Body of pancreas (tissue), 4 donors: ENCODE measurements at regions not wholly inside any gene's neighbourhood (a gene's known extent, or its start where the extent isn't known, plus 50 kb on each side); places are given as distances from the start of the nearest gene placed in this dataset.

Source experiments
- ATAC-seq: fragments of 150-250 bp; one replicate; pipeline ENCODE4 v1.9.1; 2016
- DNase-seq, 4 donors: peaks; one replicate each; pipeline ENCODE4 v3.0.0-alpha.2; 2019
- H3K27ac ChIP-seq, 4 donors: fragments of 200-600 bp; sonication (generic); 1 replicate in 3 of 4; 2 replicates in 1 of 4; pipeline versions ENCODE4 v1.5.1 to v1.6.1; 2016 to 2019; ENCODE audit warnings: mild to moderate bottlenecking in 1 of 4, mixed read lengths in 1 of 4, moderate library complexity in 1 of 4
- H3K27me3 ChIP-seq, 2 donors: fragments of 200-600 bp; sonication (generic); one replicate each; pipeline ENCODE4 v1.6.0; 2016; ENCODE audit warnings: mild to moderate bottlenecking in 1 of 2
- H3K36me3 ChIP-seq, 2 donors: fragments of 200-600 bp; sonication (generic); replicated peaks in 1 of 2; 2 replicates each; pipeline ENCODE4 v1.5.1; 2016; ENCODE audit warnings: low read depth in 2 of 2; ENCODE audit not compliant: insufficient read depth in 1 of 2
- H3K4me1 ChIP-seq: fragments of 200-600 bp; sonication (generic); one replicate; pipeline ENCODE4 v1.6.0; 2016
- H3K4me3 ChIP-seq, 2 donors: fragments of 200-600 bp; sonication (generic); 1 replicate in 1 of 2; 2 replicates in 1 of 2; pipeline ENCODE4 v1.5.1; 2016 to 2019
- H3K9me3 ChIP-seq, 3 donors: fragments of 200-600 bp; sonication (generic); 1 replicate in 2 of 3; 2 replicates in 1 of 3; pipeline ENCODE4 v1.5.1; 2016
- POLR2A ChIP-seq, 3 donors: fragments of 450-650 bp; IDR thresholded peaks; one replicate each; pipeline ENCODE4 v1.6.1; 2016; ENCODE audit warnings: antibody characterized with exemption in 3 of 3, mild to moderate bottlenecking in 2 of 3
- WGBS, 2 donors: methylation state at CpG; one replicate each; pipeline ENCODE4 v1.1.5; 2017; 5-methylcytosine and 5-hydroxymethylcytosine counted together
- intact Hi-C: fragments of 100-400 bp; cut with DNase I; formaldehyde crosslinking; loops from one replicate; pipeline ENCODE4 v1.15.1; 2023
- TF ChIP-seq, protein P1 (sequence below), 7 experiments: fragments of 450-650 bp in 4 of 7; fragments of 200-600 bp in 3 of 7; sonication (generic) in 3 of 7; IDR thresholded peaks; one replicate each; pipeline ENCODE4 v1.5.1; 2016 to 2019; ENCODE audit warnings: antibody characterized with exemption in 7 of 7

GRCh38 chr17:69704935-69705334, 290.4 kb downstream of the MAP2K6 start:
- no peak for ATAC-seq
- Histone ChIP-seq H3K27ac (no peak overlapping the region), H3K27me3 (no peaks in the 10 kb centered on the region), H3K4me1 (no peaks in the 10 kb centered on the region), H3K9me3 (no peaks in the 10 kb centered on the region), H3K4me3 (no peak overlapping the region), H3K36me3 (no peaks in the 10 kb centered on the region)
- TF ChIP-seq, protein P1, sequence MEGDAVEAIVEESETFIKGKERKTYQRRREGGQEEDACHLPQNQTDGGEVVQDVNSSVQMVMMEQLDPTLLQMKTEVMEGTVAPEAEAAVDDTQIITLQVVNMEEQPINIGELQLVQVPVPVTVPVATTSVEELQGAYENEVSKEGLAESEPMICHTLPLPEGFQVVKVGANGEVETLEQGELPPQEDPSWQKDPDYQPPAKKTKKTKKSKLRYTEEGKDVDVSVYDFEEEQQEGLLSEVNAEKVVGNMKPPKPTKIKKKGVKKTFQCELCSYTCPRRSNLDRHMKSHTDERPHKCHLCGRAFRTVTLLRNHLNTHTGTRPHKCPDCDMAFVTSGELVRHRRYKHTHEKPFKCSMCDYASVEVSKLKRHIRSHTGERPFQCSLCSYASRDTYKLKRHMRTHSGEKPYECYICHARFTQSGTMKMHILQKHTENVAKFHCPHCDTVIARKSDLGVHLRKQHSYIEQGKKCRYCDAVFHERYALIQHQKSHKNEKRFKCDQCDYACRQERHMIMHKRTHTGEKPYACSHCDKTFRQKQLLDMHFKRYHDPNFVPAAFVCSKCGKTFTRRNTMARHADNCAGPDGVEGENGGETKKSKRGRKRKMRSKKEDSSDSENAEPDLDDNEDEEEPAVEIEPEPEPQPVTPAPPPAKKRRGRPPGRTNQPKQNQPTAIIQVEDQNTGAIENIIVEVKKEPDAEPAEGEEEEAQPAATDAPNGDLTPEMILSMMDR (IDR thresholded peaks at IDR 0.05) = no peak
- TF ChIP-seq POLR2A (IDR thresholded peaks at IDR 0.05) = no peak
- 79 to 94% methylated on average over 1 of the region's 1 CpG for whole genome bisulfite sequencing, 2 donors
- DNase-seq = no peak
- intact Hi-C loops = no loop called here

DNA sequence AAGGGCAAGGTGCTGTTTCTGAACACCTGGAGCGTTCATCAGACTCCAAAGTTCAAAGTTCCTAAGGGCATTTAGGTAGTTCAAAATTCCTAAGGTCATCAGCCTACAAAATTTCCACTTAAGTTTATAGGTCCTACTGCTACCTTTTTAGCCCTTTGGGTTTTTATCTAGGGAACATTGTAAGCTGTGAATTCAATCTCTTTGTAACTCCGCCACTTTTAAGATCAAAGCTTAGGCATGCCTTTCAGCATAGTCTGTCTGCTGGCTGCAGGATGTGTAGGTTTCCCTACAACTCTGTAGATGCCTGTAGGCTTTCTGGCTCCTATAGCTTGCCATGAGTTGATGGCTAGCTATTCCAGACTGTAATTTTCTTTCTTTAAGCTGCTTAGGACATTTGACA, 291.6 kb downstream of the MAP2K6 start:
- H3K36me3 ChIP-seq = no peaks in the 10 kb centered on the region
- DNase-seq (no peak), ATAC-seq (no peak)
- H3K4me1 ChIP-seq = no peaks in the 10 kb centered on the region
- no peak overlapping the region for H3K27ac ChIP-seq
- H3K9me3 ChIP-seq = no peaks in the 10 kb centered on the region
- H3K27me3 ChIP-seq = no peaks in the 10 kb centered on the region
- WGBS, 2 donors = 83 to 84% methylated on average over 2 of the region's 2 CpGs
- H3K4me3 ChIP-seq = no peak overlapping the region
- intact Hi-C loops = no loop called here
- TF ChIP-seq POLR2A (IDR thresholded peaks at IDR 0.05) = no peak
- TF ChIP-seq, protein P1 (IDR thresholded peaks at IDR 0.05) = no peak

GRCh38 chr17:69709441-69709840, 294.9 kb downstream of the MAP2K6 start:
- ATAC-seq (no peak), DNase-seq (no peak)
- TF ChIP-seq POLR2A (IDR thresholded peaks at IDR 0.05) = no peak
- TF ChIP-seq, protein P1 (IDR thresholded peaks at IDR 0.05) = no peak
- Histone ChIP-seq H3K4me3 (no peak overlapping the region), H3K27ac (no peak overlapping the region), H3K36me3 (no peaks in the 10 kb centered on the region), H3K9me3 (no peaks in the 10 kb centered on the region), H3K4me1 (no peaks in the 10 kb centered on the region), H3K27me3 (no peaks in the 10 kb centered on the region)
- intact Hi-C loops = no loop called here
- 82 to 85% methylated on average over 6 of the region's 6 CpGs for WGBS, 2 donors

GRCh38 chr17:69710926-69711325, 296.4 kb downstream of the MAP2K6 start:
- H3K27ac ChIP-seq = no peak overlapping the region
- DNase-seq (no peak), ATAC-seq (no peak)
- intact Hi-C loops = no loop called here
- WGBS, 2 donors = 60 to 64% methylated on average over 2 of the region's 2 CpGs
- no peaks in the 10 kb centered on the region for H3K36me3 ChIP-seq
- no peaks in the 10 kb centered on the region for H3K9me3 ChIP-seq
- H3K27me3 ChIP-seq = no peaks in the 10 kb centered on the region
- no peaks in the 10 kb centered on the region for H3K4me1 ChIP-seq
- H3K4me3 ChIP-seq = no peak overlapping the region
- no peak for TF ChIP-seq POLR2A (IDR thresholded peaks at IDR 0.05)
- TF ChIP-seq, protein P1 (IDR thresholded peaks at IDR 0.05) = no peak

- Histone ChIP-seq H3K36me3 (no peaks in the 10 kb centered on the region), H3K4me1 (peaks cover 2% of the 10 kb centered on the region), H3K4me3 (no peak overlapping the region), H3K9me3 (no peaks in the 10 kb centered on the region), H3K27me3 (no peaks in the 10 kb centered on the region), H3K27ac (no peak overlapping the region)
- TF ChIP-seq, protein P1 (IDR thresholded peaks at IDR 0.05) = no peak
- no peak for TF ChIP-seq POLR2A (IDR thresholded peaks at IDR 0.05)
- intact Hi-C loops = no loop called here
- ATAC-seq (no peak), DNase-seq (no peak)
- WGBS, 2 donors = 60 to 67% methylated on average over 4 of the region's 4 CpGs
Observed at GRCh38 chr17:69711541-69711940, 297.0 kb downstream of the MAP2K6 start.
